CD1c-positive myeloid dendritic cell (primary cell): ENCODE measurements at regions not wholly inside any gene's neighbourhood (a gene's known extent, or its start where the extent isn't known, plus 50 kb on each side); places are given as distances from the start of the nearest gene placed in this dataset.

Source experiments
- DNase-seq: peaks from one replicate; pipeline ENCODE4 v3.0.0-alpha.2; 2016; ENCODE audit errors: extremely low spot score

DNA sequence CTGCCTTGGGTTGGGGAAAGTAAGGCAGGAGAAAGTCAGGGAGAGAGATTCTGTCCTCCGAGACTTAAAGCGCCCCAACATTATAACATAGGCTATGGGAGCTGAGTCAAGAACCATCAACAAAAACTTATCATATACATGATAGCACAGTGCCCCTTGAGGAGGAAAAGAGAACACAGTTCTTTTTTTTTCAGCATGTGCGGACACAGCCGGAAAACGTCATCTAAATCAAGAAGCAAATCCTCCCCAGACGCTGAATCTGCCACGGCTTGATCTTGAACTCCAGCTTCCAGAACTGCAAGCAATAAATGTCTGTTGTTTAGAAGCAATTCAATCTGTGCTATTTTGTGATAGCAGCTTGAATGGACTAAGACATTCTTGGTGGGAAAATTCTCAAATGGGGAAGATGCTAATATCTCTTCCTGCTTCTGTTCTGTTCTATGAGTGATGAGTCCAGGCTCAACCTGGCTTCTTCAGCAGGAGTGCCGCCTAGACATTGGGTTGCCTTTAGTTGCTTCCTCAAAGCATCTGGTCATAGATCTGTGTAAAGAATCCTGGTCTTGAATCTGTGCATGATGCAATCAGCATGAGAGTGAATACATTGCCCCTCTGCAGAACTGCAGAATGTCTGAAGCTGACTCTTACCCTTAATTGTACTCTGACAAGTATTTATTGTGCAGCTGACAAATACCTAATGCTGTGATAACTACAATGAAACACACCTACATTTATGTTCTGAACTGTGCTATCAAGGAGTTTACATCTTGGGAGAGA is 549.8 kb upstream of the PRKX start:
- no peak for DNase-seq

DNA sequence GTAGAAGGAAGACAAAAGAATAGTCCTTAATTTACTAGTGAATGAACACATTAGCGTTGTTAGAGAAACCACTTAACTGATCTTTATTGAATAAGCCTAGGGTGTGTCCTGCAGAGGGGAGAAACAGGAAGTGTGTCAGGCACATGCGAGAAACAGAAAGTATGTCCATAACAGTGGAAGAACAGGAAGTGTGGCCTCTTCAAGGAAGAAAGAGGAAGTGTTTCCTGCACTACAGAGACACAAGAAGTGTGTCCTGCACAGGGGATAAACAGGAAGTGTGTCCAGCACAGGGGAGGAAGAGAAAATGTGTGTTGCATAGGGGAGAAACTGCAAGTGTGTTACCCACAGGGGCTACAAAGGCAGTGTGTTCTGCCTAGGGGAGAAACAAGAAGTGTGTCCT is 539.6 kb upstream of the PRKX start:
- DNase-seq: peak; percentile 1

DNA sequence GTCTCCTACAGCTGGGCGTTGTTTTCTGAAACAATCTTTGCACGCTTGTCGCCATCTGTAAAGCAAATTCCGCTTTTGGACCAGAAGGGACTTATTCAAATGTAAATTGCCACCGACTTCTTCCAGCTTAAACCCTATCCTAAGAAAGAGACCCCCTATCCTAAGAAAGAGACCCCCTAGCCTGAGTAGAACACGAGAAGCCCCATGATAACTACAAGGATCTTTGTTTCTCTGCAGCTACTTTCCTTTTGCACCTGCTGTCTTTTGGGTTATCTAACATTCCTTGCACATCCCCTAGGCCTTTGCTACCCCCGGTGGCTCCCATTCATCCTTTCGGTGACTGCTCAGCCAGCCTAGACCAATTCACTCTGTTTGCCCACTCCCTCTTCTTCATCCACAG is 536.0 kb upstream of the PRKX start:
- DNase-seq: no peak

DNA sequence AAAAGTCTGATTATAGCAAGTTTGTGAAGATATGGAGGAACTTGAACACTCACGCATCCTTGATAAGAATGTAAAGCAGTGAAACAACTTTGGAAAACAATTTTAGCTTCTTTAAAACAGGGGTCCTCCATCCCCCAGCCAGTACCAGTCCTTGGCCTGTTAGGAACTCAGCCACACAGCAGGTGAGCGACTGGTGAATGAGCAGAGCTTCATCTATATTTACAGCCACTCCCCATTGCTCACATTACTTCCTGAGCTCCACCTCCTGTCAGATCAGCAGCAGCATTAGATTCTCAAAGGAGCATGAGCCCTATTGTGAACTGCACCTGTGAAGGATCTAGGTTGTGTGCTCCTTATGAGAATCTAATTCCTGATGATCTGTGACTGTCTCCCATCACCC is 530.3 kb upstream of the PRKX start:
- no peak for DNase-seq

GRCh38 chrX:4240541-4241194 is 527.2 kb upstream of the PRKX start:
- DNase-seq: peak; percentile 14

DNA sequence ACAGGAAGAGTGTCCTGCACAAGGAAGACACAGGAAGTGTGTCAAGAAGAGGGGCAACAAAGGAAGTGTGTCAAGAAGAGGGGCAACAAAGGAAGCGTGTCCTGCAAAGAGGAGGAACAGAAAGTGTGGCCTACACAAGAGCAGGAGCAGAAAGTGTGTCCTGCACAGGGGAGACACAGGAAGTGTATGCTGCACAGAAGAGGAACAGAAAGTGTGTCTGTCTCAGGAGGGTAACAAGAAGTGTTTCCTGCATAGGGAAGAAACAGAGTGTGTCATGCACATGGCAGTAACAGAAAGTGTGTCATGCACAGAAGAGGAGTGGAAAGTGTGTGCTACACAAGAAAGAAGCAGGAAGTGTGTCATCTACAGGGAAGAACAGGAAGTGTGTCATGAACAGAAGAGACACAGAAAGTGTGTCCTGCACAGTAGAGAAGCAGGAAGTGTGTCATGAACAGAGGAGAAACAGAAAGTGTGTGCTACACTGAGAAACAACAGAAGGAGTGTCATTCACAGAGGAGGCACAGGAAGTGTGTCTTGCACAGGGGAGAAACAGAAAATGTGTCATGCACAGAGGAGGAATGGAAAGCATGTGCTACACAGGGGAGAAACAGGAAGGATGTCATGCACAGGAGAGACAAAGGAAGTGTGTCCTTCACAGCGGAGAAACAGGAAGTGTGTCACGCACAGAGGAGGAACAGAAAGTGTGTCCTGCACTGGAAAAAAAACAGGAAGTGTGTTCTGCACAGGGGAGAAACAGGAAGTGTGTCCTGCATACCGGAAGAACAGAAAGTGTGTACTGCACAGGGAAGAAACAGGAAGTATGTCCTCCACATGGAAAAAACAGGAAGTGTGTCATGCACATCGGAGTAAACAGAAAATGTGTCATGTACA is 526.4 kb upstream of the PRKX start:
- DNase-seq: peak; percentile 9

GRCh38 chrX:4238916-4239315 is 525.5 kb upstream of the PRKX start:
- DNase-seq: no peak

DNA sequence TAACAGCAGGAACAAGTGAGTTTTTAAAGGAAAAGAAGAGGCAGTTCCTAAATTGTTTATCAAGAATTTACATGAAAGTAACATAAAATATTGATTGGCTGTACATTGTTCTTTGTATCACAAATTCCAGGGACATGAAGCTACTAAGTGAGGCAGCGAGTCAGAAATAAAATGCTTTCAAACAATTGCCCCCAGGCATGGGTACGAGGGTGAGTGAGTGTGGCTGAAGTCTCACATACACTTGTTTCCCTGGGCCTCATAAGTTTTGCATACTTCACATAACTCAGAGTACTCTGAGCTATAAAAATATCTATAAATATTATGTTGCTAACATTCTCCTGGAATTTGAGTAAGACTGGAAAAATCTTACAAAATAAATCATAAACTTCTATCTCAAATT is 511.6 kb upstream of the PRKX start:
- DNase-seq: no peak

DNA sequence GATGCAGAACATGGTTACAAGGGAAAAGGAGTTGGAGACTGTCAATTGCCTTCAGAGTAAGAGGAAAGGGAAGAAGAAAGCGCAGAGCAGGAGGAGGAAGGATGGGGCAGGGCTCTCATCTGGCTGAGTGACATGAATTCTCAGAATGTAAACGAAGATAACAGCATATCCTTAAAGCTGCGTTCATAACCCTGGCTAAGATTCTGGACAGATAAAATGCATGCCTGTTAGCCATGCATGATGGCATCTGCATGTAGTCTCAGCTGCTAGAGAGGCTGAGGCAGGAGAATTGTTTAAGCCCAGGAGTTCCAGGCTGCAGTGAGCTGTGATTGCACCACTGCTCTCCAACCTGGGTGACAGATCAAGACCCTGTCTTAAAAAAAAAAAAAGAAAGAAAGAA is 493.5 kb upstream of the PRKX start:
- no peak for DNase-seq

GRCh38 chrX:4197971-4198370 is 484.5 kb upstream of the PRKX start:
- no peak for DNase-seq

DNA sequence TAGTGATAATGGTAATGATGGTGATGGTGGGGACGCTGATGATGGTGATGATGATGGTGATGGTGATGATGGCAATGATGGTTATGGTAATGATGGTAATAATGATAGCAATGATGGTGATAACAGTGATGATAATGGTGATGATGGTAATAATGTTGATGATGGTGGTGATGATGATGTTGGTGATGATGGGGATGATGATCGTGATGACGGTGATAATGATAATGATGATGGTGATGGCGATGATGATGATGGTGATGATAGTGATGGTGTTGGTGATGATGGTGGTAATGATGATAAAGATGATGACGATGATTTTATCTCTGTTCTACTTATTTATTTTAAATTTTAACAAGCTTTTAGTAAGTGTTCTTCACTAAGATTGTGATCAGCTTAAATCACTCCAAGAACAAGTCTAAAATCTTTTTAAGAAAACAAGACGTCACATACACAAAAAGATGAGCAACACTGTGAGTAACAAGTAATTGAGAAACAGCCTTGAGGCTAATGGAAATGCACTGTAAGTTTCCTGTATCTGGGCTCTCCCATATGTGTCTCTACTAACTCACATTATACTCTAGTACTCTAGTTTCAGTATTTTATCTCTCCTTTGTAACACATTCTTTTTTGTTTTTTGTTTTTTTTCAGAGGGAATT is 480.2 kb upstream of the PRKX start:
- DNase-seq: no peak

GRCh38 chrX:4186331-4186730 is 472.9 kb upstream of the PRKX start:
- DNase-seq: no peak

DNA sequence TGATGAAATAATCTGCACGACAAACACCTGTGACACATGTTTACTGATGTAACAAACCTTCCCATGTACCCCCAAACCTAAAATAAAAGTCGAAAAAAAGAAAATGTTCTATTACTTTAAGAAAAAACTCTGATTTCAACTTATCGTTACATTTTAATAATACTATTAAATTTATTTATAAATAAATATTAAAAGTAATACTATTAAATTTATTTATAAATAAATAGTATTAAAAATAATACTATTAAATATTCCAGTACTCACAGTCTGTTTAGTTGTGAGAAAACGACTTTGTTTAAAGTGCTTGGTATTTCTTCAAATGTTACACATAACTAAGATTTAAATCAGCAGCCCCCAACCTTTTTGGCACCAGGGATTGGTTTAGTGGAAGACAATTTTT is 471.6 kb upstream of the PRKX start:
- no peak for DNase-seq

DNA sequence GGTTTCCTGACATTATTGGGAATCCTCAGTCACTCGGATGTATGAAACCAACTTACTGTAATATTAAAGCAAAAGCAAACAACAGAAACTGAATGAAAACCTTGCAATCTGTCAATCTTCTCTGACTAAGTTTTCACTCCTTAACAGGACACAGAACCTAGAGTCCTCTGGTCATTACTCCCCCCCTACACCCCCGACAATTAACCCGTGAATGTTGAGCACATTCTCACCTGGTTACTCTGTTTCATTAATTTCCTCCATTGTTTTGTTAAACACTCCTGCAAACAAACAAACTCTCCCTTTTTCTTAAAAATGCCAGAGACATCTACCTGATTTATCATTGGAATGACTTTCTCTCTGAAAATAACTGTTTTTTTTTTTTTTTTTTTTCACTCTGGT is 469.0 kb upstream of the PRKX start:
- DNase-seq: no peak

- no peak for DNase-seq
These were observed 468.4 kb upstream of the PRKX start for GRCh38 chrX:4181782-4182407.

DNA sequence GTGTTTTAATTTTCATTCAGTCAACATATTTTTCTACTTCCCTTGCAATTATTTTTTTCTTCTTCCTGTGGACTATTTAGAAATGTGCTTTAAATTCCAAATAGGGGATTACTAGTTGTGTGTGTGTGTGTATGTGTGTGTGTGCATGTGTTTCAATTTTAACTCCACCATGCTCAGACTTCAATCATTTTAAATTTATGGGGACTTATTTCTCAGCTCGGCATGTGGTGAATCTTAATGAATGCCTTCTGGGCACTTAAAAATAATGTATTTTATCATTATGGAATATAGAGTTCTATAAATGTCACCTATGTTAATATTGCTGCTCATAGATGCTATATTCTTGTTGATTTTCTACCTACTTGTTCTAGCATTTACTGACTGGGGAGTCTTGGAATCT is 465.6 kb upstream of the PRKX start:
- no peak for DNase-seq

DNA sequence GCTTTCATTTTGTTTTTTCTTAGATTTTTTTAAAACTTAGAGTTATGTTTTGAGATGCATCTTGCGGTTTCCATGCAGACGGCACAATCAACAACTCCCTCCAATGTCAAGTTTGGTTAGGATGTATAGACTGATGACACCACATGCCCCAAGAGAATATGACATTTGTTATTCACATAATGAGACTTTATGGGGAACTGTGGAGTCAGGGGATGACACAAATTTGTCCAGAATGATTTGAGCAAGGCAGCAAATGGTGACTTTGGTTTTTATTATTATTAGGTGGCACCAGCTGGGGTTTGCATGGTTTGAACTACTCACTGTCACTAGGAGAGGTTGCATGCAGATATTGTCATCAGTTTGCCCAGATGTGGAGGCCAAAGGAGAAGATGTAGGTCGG is 461.8 kb upstream of the PRKX start:
- no peak for DNase-seq

- DNase-seq: no peak
These were observed 460.3 kb upstream of the PRKX start for GRCh38 chrX:4173743-4174142.

DNA sequence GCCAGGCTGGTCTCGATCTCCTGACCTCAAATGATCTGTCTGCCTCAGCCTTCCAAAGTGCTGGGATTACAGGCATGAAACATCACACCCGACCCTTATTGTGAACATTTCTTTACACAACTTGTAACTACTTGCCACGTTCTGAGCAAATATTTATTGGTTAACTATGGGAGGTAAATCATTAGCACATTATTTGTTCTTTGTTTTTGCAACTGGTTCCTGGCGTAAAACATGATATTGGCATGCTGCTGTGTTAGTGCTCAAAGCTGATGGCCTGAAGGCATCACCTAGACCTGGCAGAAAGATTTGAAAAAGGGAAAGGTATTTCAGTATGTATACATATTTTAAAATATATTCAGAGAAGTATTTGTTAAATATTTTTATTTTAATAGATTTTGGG is 438.3 kb upstream of the PRKX start:
- no peak for DNase-seq

GRCh38 chrX:4150259-4150658 is 436.8 kb upstream of the PRKX start:
- DNase-seq: no peak

- no peak for DNase-seq
These were observed 416.2 kb upstream of the PRKX start for GRCh38 chrX:4129626-4130025.
